ENCODE measurements at regions not wholly inside any gene's neighbourhood (a gene's known extent, or its start where the extent isn't known, plus 50 kb on each side); places are given as distances from the start of the nearest gene placed in this dataset.
"Not testable (repeated sequence)": the region's sequence is repeated elsewhere in the genome, so short reads cannot be mapped to it uniquely, and the experiment has no call there.

DNA sequence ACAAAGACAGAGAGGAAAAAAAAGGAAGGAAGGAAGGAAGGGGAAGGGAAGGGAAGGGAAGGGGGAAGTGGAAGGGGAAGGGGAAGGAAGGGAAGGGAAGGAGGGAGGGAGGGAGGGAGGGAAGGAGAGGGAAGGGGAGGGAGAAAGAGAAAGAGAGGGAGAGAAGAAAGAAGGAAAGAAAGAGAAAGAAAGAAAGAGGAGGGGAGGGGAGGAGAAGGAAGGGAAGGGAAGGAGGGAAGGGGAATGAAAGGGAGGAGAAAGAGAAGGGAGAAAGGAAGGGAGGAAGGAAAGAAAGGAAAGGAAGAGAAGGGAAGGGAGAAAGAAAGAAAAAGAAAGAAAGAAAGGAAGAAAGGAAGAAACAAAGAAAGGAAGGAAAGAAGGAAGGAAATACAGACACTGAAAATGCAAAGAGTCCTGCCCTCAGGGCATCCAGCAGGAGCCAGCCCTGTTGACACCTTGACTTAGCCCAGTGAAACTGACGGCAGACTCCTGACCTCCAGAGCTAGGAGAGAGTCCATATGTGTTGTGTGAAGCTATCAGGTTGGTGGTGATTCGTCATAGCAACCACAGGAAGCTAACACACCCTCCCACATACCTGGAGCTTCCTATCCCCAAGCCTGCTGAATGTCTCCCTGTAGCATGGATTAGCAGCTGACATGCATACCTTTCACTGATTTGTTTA, 58.7 kb upstream of the SULF2 start:
- no peak for DNase-seq (ENCODE audit: low spot score)

DNA sequence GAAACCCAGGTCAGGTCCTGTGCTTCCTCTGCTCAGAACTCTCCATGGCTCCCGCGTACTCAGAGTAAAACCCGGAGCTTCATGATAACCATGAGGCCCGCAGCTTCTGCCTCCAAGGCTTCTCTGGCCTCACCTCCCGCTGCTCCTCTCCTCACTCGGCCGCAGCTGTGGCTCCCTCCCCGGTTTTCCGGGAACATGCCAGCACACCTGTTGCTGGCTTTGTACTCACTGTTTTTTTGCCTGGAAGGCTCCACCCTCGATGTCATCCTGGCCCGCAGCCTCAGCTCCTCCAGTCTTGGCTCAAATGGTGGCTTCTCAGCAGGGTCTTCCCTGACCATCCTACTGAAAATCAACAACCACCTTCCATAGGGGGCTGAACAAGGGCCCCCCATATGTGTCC, 57.7 kb upstream of the SULF2 start:
- not testable (repeated sequence) for DNase-seq (ENCODE audit: low spot score)

- DNase-seq (ENCODE audit: low spot score) = not testable (repeated sequence)
Measured at GRCh38 chr20:47842004-47842403, 56.7 kb upstream of the SULF2 start.

DNA sequence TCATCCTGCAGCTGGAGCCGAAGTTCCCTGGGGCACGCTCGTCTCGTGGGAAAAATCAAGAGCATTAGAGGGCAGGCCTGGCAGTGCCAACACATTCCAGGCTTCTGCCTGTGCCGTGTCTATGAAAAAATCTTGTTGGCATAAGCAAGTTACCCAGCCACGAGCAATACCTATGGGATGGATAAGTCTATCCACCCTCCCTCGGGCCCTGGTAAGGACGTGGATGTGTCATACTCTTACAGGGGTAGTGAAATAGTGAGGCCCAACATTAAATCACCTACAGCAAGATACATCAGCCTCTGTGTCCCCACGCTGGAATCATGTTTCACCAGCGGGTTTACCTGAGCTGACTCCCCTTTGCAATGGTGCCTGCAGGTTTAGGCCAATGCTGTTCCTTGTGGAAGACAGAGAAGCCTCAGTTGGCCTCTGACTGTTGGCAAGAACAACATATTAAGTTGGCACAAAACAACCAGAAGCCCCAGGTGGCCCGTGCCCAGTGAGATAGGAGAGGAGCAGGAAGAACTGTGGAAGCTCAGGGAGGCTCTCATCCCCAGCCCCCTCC, 51.1 kb upstream of the SULF2 start:
- not testable (repeated sequence) for DNase-seq (ENCODE audit: low spot score)
